KBM-7 (cell line): ENCODE measurements at regions not wholly inside any gene's neighbourhood (a gene's known extent, or its start where the extent isn't known, plus 50 kb on each side); places are given as distances from the start of the nearest gene placed in this dataset.

Source experiments
- DNase-seq: peaks from one replicate; pipeline ENCODE4 v3.0.0-alpha.2; 2015
- in situ Hi-C: fragments of 300-500 bp; cut with MboI; formaldehyde crosslinking; loops from 2 replicates; pipeline ENCODE4 v1.14.3; 2020; ENCODE audit warnings: low sequenced_read_pairs, low pct_unique_long_range_greater_than_20kb, mixed read lengths

GRCh38 chr18:44514766-44515165, 165.9 kb upstream of the SETBP1 start:
- in situ Hi-C loops = no loop called here
- no peak for DNase-seq

GRCh38 chr18:44516450-44516849, 164.2 kb upstream of the SETBP1 start:
- no peak for DNase-seq
- in situ Hi-C loops = no loop called here

GRCh38 chr18:44517136-44517535, 163.6 kb upstream of the SETBP1 start:
- in situ Hi-C loops = no loop called here
- DNase-seq = no peak

GRCh38 chr18:44518091-44518615, 162.5 kb upstream of the SETBP1 start:
- in situ Hi-C loops = no loop called here
- DNase-seq = no peak

GRCh38 chr18:44518666-44519065, 162.0 kb upstream of the SETBP1 start:
- no peak for DNase-seq
- in situ Hi-C loops = no loop called here

- no peak for DNase-seq
- in situ Hi-C loops = no loop called here
Measured at GRCh38 chr18:44520981-44521667, 159.6 kb upstream of the SETBP1 start.

- in situ Hi-C loops = no loop called here
- DNase-seq = no peak
Measured at GRCh38 chr18:44521668-44522022, 159.0 kb upstream of the SETBP1 start.

- in situ Hi-C loops = no loop called here
- no peak for DNase-seq
Measured at GRCh38 chr18:44526705-44527415, 153.8 kb upstream of the SETBP1 start.

GRCh38 chr18:44533071-44533470, 147.6 kb upstream of the SETBP1 start:
- no peak for DNase-seq
- in situ Hi-C loops = no loop called here

- in situ Hi-C loops = no loop called here
- no peak for DNase-seq
Measured at GRCh38 chr18:44536046-44536445, 144.6 kb upstream of the SETBP1 start.

GRCh38 chr18:44536619-44537018, 144.1 kb upstream of the SETBP1 start:
- in situ Hi-C loops = no loop called here
- DNase-seq = no peak

- in situ Hi-C loops = no loop called here
- DNase-seq = no peak
Measured at GRCh38 chr18:44537526-44537925, 143.2 kb upstream of the SETBP1 start.

GRCh38 chr18:44539926-44540325, 140.8 kb upstream of the SETBP1 start:
- no peak for DNase-seq
- in situ Hi-C loops = no loop called here

GRCh38 chr18:44541159-44541558, 139.5 kb upstream of the SETBP1 start:
- DNase-seq = no peak
- in situ Hi-C loops = no loop called here

- no peak for DNase-seq
- in situ Hi-C loops = no loop called here
Measured at GRCh38 chr18:44541781-44542180, 138.9 kb upstream of the SETBP1 start.

- peak; percentile 7 for DNase-seq
- in situ Hi-C loops = no loop called here
Measured at GRCh38 chr18:44543387-44543786, 137.3 kb upstream of the SETBP1 start.

GRCh38 chr18:44545359-44545985, 135.2 kb upstream of the SETBP1 start:
- in situ Hi-C loops = no loop called here
- DNase-seq = no peak

GRCh38 chr18:44546954-44547353, 133.7 kb upstream of the SETBP1 start:
- DNase-seq = no peak
- in situ Hi-C loops = no loop called here

- peak; percentile 38 for DNase-seq
- in situ Hi-C loops = no loop called here
Measured at GRCh38 chr18:44548291-44549221, 132.1 kb upstream of the SETBP1 start.
